ENCODE measurements at regions not wholly inside any gene's neighbourhood (a gene's known extent, or its start where the extent isn't known, plus 50 kb on each side); places are given as distances from the start of the nearest gene placed in this dataset.

DNA sequence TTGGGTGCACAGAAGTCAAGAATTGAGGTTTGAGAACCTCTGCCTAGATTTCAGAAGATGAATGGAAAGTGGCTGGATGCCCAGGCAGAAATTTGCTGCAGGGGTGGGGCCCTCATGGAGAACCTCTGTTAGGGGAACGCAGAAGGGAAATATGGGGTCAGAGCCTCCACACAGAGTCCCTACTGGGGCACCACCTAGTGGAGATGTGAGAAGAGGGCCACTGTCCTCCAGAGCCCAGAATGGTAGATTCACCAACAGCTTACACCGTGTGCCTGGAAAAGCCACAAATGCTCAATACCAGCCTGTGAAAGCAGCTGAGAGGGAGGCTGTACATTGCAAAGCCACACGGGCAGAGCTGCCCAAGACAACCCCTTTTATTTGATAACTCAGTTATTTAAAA is 383.5 kb downstream of the TLE4 start:
- no peak for DNase-seq

DNA sequence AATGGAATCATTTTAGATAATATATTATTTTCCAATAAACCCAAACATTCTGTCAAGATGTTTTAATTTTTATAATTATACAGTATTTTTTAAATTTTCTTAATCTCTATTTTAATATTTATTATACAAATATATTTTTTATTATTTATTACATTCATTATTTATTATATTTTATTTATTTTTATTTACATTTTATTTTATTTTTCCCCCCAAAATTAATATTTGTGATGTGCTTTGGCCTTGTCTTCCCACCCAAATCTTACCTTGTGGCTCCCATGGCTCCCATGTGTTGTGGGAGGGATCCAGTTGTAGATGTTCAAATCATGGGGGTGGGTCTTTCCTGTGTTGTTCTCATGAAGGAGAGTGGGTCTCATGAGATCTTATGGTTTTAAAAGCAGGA is 382.1 kb downstream of the TLE4 start:
- no peak for DNase-seq

DNA sequence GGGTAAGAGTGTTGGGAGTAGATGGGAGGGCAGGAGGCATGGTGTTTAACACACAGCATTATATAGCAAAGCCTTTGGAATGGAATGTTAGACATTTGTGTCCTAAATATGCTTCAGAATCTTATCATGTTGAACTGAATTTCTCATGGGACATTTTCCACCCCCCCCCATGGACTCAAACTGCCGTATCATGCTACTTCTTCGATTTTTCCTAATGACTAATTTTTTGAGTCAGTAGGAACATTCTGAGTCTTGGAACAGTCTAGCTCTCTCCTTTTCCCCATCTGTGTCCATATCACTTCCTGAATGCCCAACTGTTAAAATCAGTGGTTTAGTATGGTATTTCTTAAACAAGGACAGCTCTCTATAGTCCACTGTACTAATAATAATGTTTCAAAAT is 380.6 kb downstream of the TLE4 start:
- DNase-seq, result no peak

DNA sequence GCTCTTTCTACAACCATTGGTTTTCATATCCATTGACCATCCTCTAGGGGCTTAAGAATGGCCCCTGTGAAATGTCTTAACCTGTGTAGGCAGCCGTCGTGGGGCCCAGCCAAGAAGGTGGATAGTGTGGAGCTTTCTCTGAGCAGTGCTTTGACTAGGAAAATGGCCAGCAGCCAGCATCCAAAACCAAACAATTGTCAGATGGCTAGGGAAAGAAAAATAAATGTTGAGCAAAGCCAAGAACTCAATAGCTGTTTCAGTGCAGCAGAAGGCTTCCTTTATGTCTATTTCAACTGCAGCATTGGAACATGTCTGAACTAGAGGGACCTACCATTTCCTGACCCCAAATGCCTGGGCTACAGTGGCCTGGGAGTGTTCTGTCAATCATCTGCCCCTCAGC is 374.9 kb downstream of the TLE4 start:
- no peak for DNase-seq

GRCh38 chr9:79945495-79945894 is 373.7 kb downstream of the TLE4 start:
- DNase-seq, result no peak

GRCh38 chr9:79945016-79945415 is 373.3 kb downstream of the TLE4 start:
- no peak for DNase-seq

DNA sequence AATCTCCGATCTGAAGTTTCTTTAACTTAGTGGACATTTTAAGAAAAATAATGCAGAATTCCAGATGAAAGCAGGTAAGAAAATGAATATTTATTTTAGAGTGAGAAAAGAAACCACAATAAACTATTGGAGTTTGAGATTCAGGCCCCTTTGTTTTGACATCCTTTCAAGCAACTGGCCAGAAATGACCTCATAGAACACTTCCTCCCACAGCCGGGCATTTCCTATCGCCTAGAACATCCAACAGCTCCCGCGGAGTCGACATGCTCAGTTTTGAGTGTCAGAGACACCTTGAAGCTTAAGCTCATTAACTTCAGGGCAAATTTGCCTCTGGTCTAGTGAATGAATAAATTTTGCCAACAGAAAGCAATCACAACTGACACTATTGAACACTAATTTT is 369.2 kb downstream of the TLE4 start:
- DNase-seq, result no peak

DNA sequence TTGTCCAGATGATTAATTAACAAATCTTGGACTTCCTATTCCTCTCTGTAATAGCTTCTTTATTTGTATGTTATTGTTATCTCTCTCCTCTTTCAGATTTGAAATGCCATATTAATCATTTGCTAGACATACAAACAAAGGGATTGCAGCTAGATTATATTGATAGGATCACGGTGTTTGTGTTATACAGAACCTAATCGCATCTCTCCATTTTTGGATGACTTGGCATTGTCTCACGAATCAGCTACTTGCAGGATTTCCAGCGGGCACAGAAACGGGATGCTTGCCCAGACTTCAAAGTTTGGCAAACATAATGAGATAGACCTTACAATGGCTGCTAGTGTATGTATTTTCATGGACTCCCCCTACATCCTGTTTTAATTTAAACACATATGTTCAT is 368.1 kb downstream of the TLE4 start:
- DNase-seq, result no peak

DNA sequence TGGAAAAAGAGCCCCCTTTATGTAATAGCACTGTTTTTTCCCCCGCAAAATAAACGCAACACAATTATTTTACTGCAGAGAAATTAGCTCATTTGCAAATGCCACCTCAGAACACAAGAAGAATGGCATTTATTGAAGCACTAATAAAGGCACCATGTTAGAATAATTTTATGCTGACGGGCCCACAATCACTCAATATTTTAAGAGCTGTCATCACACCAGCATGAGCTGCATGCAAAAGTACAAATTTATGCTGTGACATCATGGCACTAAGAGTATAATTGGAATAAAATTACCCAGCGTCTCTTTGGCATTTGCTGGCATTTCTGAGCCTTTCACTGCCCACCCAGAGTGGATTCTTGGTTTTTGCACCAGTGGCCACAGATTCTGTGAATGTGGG is 364.6 kb downstream of the TLE4 start:
- DNase-seq, result no peak

DNA sequence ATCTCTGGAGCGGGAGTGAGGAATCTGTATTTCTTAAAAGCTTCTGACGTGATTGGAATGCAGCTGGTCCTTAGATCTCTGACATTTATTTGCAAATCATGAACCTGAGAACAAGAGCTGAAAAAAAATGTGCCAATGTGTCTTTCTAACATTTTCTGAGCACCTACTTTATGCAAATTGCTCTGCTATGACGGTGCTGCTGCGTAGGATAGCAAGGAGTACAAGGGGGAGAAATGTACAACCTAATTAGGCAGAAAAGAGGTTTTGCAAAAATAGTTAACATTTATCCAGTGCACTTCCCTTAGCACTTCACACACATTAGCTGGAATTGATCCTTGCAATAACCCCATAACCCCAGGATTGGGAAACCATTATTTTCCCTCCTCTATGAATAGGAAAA is 357.5 kb downstream of the TLE4 start:
- DNase-seq, result no peak

- no peak for DNase-seq
These were observed 357.0 kb downstream of the TLE4 start for GRCh38 chr9:79928661-79929223.

DNA sequence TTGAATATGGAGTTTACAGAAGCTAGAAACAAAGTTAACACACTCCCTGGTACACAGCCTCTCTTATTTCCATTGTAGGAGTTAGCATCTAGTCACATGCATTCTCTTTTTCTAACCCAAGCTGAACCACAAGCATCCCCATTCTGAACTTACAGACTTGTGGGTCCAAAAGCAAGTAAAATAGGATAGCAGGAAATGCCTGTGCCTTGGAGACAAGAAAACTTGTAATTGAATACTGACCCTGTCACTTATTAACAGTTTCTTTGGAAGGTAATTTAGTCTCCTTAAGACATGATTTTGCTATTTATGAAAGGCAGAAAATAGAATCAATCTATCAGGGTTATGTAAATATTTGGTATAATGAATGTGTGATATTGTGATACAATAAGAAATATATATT is 353.6 kb downstream of the TLE4 start:
- no peak for DNase-seq

DNA sequence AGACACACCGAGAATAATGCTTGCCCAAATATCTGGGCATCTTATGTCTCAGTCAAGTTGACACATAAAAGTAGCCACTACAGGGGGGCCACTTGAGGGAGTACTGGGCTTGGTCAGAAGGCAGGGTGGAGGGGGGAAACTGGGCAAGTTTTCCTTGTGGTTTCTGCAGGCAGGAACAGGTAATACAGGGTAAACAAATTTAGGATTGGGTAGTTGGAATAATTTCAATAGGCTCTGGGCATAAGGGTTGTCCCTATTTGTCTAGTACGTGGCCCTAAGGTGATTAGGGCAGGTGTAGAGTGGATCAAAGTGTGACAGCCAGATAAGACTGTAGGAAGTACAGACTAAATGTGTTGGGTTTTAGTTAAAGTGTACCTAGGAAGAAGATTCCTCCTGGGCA is 353.1 kb downstream of the TLE4 start:
- DNase-seq, result no peak

DNA sequence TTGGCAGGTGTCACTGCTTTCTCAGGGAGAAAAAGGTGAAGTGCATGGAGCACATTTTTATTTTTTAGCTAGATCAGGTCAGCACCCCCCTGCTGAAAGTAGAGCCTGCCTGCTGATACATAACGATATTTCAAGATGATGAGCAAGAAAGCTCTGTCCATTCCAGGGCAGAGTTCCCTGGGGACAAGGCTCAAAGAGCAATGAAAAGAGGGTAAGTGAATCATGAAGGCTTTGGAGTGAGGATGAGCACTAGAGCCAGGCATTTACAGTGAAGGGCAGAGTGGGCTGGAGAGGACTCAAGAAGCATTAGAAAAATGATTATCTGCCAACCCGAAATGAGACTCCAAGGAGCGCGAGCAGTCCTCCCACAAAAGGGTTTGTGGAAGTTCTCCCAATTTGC is 345.7 kb downstream of the TLE4 start:
- DNase-seq, result no peak

DNA sequence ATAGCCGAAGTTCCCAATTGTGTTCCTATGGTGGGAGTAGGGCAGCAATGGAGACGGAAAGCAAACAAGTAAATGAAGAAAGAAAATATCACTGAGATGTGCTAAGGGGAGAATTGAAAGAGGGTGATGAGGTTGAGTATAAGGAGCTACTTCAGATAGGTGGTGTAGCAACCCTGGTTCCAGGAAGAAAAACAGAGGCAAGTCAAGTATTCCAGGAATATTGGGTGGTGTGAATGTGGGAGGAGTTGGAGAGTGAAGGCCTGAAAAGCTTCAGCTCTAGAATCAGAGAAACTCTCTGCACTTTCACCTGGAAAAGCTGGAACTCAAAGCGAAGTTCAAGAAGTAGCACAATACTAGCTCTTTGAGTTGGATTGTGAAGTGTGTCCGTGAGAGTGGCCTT is 342.1 kb downstream of the TLE4 start:
- no peak for DNase-seq

GRCh38 chr9:79912318-79913070 is 340.7 kb downstream of the TLE4 start:
- DNase-seq, result no peak

DNA sequence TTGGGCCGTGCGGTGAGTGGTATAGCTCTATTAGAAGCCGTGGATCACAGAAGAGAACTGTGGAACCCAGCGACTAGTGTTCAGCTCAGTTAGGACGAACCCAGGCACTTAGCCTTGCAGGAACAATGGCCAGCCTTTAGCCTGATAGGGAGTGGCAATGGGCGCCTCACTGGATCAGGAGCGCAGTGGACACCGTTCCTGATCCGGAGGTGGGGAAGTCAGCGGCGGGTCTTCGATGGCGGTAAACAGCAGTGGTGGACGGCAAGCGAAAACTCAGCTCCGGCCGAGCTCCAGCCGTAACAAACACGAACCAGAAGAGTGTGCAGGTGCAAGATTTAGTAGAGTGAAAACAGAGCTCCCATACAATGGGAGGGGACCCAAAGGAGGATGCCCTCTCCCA is 340.0 kb downstream of the TLE4 start:
- no peak for DNase-seq

GRCh38 chr9:79902825-79903600 is 331.2 kb downstream of the TLE4 start:
- DNase-seq, result no peak

GRCh38 chr9:79900754-79901153 is 329.0 kb downstream of the TLE4 start:
- no peak for DNase-seq

DNA sequence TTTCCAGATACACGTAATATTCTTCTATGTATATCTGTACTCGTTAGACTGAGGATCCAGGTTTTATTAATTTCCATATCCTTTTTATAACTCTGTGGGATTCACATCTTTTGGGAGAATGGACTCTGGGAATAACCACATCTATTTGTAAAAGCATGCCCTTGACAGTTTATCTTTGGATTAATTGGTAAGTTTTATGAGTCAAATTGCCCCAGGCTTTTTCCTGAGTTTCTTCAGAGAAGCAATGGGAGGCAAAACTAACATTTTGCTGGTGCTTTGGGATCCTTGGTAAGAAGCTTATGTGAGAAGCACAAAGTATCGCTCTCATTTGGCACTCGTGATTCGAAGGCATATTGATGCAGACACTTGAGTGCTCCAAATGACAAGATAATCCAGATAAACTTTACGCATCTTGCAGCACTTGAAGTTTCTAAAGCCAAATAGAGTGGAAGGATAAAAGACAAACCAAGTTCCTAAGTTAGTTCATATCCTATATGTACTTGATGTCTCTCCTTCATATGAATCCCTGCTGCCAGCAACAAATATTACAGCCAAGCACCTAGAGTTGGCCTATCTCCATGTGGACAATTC is 324.7 kb downstream of the TLE4 start:
- DNase-seq, result no peak

GRCh38 chr9:79895232-79895631 is 323.5 kb downstream of the TLE4 start:
- DNase-seq, result no peak

GRCh38 chr9:79889369-79889768 is 317.6 kb downstream of the TLE4 start:
- DNase-seq, result no peak

DNA sequence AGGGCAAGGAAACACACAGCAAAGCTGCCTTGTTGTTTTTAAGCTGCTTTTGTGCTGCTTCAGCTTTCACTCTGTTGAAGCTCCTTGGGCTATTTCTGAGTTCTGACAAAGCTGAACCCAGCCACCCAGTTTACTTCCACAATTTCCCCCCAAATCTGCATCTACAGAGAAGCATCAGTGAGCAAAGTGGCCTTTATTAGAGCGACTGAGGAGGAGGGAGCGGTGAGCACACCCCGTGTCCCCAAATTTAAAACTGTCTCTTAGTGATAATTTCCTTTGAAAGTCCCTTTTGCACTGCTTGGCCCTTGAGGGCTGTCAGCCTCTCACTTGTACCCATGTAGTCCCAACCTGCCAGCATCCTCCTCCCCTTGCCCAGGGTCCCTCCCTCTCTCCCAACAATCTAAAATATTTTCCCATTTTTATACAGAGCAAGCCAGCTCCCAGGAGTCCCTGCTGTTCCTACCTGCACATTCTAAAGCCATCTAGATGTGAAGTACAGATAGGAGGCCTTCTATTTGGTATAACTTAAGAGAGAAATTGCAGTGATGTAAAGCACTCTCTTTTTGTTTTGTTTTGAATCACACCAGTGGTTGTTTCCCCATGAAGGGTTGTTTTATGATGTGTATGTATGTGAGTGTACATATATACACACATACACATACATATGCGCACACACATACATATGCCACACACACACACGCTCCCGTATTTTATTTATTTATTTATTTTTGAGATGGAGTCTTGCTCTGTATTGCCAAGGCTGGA is 313.5 kb downstream of the TLE4 start:
- no peak for DNase-seq
